ENCODE measurements at regions not wholly inside any gene's neighbourhood (a gene's known extent, or its start where the extent isn't known, plus 50 kb on each side); places are given as distances from the start of the nearest gene placed in this dataset.
A peak's percentile ranks its signal among the peaks of the same experiment; 100 is the strongest.

DNA sequence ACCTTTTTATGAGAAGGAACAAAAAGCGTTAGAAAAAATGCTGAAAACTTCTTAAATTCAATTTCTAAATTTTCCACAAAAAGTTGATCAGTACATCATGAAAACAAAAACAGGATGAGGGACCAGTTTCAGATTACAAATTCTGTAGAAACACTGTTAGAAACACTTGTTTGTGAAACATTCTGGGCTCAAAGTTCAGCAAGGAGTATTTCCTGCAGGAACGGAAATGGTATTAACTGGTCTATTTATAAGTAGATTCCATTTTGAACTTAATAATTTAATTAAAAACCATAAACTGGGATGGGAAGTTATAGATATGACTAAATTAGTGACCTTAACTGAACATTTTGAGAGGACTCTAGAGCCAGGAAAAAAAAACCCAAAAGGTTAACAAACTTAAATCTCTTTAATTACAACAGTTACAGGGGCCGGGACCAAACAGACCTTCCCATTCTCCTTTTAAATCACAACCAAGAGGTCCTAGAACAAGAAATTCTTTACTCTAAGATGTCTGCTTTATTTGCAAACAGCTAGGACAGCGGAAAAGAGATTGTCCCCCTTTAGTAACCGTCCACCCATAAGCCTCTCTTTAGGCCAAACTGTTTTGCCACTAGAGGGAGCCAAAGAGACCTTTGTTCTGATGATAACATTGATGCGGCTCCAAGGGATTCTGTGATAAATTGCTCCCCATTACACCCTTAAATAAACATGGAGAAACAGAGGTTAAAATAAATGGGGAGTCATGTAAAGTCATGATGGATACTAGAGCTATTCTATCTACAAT lies 69.0 kb upstream of the RERGL start:
- TF ChIP-seq EZH2 (IDR thresholded peaks at IDR 0.05; ENCODE audit: low read length), result no peak
- TF ChIP-seq, protein P1, sequence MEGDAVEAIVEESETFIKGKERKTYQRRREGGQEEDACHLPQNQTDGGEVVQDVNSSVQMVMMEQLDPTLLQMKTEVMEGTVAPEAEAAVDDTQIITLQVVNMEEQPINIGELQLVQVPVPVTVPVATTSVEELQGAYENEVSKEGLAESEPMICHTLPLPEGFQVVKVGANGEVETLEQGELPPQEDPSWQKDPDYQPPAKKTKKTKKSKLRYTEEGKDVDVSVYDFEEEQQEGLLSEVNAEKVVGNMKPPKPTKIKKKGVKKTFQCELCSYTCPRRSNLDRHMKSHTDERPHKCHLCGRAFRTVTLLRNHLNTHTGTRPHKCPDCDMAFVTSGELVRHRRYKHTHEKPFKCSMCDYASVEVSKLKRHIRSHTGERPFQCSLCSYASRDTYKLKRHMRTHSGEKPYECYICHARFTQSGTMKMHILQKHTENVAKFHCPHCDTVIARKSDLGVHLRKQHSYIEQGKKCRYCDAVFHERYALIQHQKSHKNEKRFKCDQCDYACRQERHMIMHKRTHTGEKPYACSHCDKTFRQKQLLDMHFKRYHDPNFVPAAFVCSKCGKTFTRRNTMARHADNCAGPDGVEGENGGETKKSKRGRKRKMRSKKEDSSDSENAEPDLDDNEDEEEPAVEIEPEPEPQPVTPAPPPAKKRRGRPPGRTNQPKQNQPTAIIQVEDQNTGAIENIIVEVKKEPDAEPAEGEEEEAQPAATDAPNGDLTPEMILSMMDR (optimal IDR thresholded peaks at IDR 0.05 in 1 of 3, IDR thresholded peaks at IDR 0.05 in 1 of 3, conservative IDR thresholded peaks at IDR 0.05 in 1 of 3; ENCODE audit: extremely low read depth in 1 of 3, insufficient read depth in 2 of 3, low read length in 3 of 3), result peak; percentile 64 to 80 (median 76)
- no peak for DNase-seq (ENCODE audit: low read depth, low spot score)
- Histone ChIP-seq H4K20me1 (ENCODE audit: control insufficient read depth, extremely low read depth, insufficient read depth, low read length) (no peaks in the 10 kb centered on the region), H3K36me3 (ENCODE audit: control insufficient read depth in 2 of 2, extremely low read depth in 1 of 2, insufficient read depth in 2 of 2, low read length in 2 of 2) (no peaks in the 10 kb centered on the region), H3K4me1 (ENCODE audit: control insufficient read depth, extremely low read depth, insufficient read depth, low read length) (no peaks in the 10 kb centered on the region), H3K4me2 (ENCODE audit: control insufficient read depth, extremely low read depth, insufficient read depth, low read depth, low read length) (no peak overlapping the region), H3K27ac (ENCODE audit: control insufficient read depth, insufficient read depth, low read length) (no peak overlapping the region), H3K79me2 (ENCODE audit: control insufficient read depth, insufficient read depth, low read length) (no peaks in the 10 kb centered on the region), H3K9me3 (ENCODE audit: control insufficient read depth, low read depth, low read length) (no peaks in the 10 kb centered on the region), H2AFZ (ENCODE audit: control insufficient read depth, low read length) (no peak overlapping the region), H3K4me3 (ENCODE audit: control insufficient read depth in 2 of 3, extremely low read depth in 1 of 3, insufficient read depth in 2 of 3, low read depth in 1 of 3, low read length in 3 of 3) (no peak overlapping the region), H3K27me3 (ENCODE audit: control insufficient read depth, extremely low read depth, insufficient read depth, low read length) (no peaks in the 10 kb centered on the region), H3K9me1 (ENCODE audit: control insufficient read depth, extremely low read depth, insufficient read depth, low read length) (no peaks in the 10 kb centered on the region), H3K9ac (ENCODE audit: control insufficient read depth, extremely low read depth, insufficient read depth, low read length) (no peak overlapping the region)
- dilution Hi-C loops (cut with MboI; ENCODE audit: extremely low pct_ligation_motif_present, low sequenced_read_pairs), result no loop called here
- peak; percentile 76 for FAIRE-seq

DNA sequence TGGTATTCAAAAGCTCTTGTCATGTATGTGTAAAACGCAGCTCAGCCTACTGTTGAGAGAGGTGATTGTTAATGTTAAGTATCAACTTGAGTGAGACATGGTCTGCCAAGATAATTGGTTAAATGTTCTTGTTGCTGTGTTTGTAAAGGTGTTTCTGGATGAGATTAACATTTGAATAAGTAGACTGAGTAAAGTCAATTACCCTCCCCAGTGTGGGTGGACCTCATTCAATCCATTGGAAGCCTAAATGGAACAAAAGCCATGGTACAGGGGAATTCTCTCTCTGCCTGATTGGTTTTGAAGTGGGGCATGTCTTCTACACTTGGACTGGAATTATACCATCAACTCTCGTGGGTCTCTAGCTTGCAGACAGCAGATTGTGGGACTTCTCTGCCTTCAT lies 63.8 kb upstream of the RERGL start:
- no peak for TF ChIP-seq EZH2 (IDR thresholded peaks at IDR 0.05; ENCODE audit: low read length)
- TF ChIP-seq, protein P1 (optimal IDR thresholded peaks at IDR 0.05 in 1 of 3, IDR thresholded peaks at IDR 0.05 in 1 of 3, conservative IDR thresholded peaks at IDR 0.05 in 1 of 3; ENCODE audit: extremely low read depth in 1 of 3, insufficient read depth in 2 of 3, low read length in 3 of 3), result no peak
- DNase-seq (ENCODE audit: low read depth, low spot score) (no peak), FAIRE-seq (no peak)
- no peak overlapping the region for H3K4me3 ChIP-seq (ENCODE audit: control insufficient read depth in 2 of 3, extremely low read depth in 1 of 3, insufficient read depth in 2 of 3, low read depth in 1 of 3, low read length in 3 of 3)
- no peak overlapping the region for H3K4me2 ChIP-seq (ENCODE audit: control insufficient read depth, extremely low read depth, insufficient read depth, low read depth, low read length)
- H3K9ac ChIP-seq (ENCODE audit: control insufficient read depth, extremely low read depth, insufficient read depth, low read length), result no peak overlapping the region
- H3K9me3 ChIP-seq (ENCODE audit: control insufficient read depth, low read depth, low read length), result no peaks in the 10 kb centered on the region
- H3K4me1 ChIP-seq (ENCODE audit: control insufficient read depth, extremely low read depth, insufficient read depth, low read length), result no peaks in the 10 kb centered on the region
- no peaks in the 10 kb centered on the region for H3K9me1 ChIP-seq (ENCODE audit: control insufficient read depth, extremely low read depth, insufficient read depth, low read length)
- no peak overlapping the region for H3K27ac ChIP-seq (ENCODE audit: control insufficient read depth, insufficient read depth, low read length)
- H4K20me1 ChIP-seq (ENCODE audit: control insufficient read depth, extremely low read depth, insufficient read depth, low read length), result no peaks in the 10 kb centered on the region
- no peaks in the 10 kb centered on the region for H3K27me3 ChIP-seq (ENCODE audit: control insufficient read depth, extremely low read depth, insufficient read depth, low read length)
- dilution Hi-C loops (cut with MboI; ENCODE audit: extremely low pct_ligation_motif_present, low sequenced_read_pairs), result no loop called here
- H2AFZ ChIP-seq (ENCODE audit: control insufficient read depth, low read length), result no peak overlapping the region
- no peaks in the 10 kb centered on the region for H3K79me2 ChIP-seq (ENCODE audit: control insufficient read depth, insufficient read depth, low read length)
- H3K36me3 ChIP-seq (ENCODE audit: control insufficient read depth in 2 of 2, extremely low read depth in 1 of 2, insufficient read depth in 2 of 2, low read length in 2 of 2), result no peaks in the 10 kb centered on the region

Data from keratinocyte (primary cell).